ENCODE measurements at regions not wholly inside any gene's neighbourhood (a gene's known extent, or its start where the extent isn't known, plus 50 kb on each side); places are given as distances from the start of the nearest gene placed in this dataset.

DNA sequence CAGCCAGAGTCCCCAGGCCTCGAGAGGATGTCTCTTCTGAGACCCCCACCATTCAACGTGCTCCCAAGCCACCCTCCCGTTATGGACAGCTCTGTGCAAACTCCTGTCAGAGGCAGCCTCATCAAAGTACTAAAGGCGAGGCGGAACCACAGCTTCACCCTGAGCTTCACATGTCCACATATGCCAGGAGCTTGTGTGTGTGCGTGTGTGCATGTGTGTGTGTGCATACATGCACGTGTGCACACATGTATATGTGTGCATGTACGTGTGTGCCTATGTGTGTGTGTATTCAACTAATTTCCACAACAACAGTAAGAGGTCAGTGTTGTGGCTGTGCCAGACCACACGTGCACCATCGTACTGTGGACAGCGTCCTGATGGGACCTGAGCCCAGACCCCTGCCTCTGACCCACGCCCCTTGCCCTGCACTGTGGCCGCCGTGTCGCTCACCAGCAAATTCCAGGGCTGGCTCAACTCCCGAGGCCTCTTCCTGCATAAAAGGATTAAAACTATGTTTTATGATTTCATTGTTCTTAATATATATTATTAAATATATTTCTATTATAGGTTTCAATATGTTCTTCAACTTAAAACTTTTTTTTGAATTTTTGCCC, 444.8 kb downstream of the EIPR1 start:
- intact Hi-C loops (cut with DNase I) = no loop called here
- no peak for DNase-seq (ENCODE audit: low spot score in 2 of 2)
- no peak overlapping the region for H3K27ac ChIP-seq
- H3K27me3 ChIP-seq = no peaks in the 10 kb centered on the region
- no peaks in the 10 kb centered on the region for H3K36me3 ChIP-seq
- no peak overlapping the region for H3K4me3 ChIP-seq
- TF ChIP-seq, protein P1, sequence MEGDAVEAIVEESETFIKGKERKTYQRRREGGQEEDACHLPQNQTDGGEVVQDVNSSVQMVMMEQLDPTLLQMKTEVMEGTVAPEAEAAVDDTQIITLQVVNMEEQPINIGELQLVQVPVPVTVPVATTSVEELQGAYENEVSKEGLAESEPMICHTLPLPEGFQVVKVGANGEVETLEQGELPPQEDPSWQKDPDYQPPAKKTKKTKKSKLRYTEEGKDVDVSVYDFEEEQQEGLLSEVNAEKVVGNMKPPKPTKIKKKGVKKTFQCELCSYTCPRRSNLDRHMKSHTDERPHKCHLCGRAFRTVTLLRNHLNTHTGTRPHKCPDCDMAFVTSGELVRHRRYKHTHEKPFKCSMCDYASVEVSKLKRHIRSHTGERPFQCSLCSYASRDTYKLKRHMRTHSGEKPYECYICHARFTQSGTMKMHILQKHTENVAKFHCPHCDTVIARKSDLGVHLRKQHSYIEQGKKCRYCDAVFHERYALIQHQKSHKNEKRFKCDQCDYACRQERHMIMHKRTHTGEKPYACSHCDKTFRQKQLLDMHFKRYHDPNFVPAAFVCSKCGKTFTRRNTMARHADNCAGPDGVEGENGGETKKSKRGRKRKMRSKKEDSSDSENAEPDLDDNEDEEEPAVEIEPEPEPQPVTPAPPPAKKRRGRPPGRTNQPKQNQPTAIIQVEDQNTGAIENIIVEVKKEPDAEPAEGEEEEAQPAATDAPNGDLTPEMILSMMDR (IDR thresholded peaks at IDR 0.05) = no peak
- H3K4me1 ChIP-seq = no peaks in the 10 kb centered on the region
- peaks cover 0 to 4% of the 10 kb centered on the region in 2 donors for H3K9me3 ChIP-seq

DNA sequence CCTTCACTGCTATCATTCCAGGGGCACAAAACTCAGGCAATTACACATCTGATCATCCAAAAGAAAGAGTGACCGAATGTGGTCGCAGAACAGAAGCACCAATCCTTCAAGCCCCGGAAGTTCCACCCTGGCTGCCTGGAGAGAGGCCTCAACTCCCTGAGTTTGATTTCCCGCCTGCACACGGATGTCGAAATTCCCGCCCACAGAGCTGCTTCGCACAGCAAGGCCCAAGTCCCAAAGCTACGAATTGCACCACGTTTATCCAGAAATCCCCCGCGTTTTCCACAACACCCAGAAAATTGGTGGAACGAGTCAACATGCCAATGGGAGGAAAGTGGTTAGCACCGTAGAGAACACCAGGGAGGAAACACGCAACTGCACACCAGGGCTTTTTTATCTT, 445.4 kb downstream of the EIPR1 start:
- Histone ChIP-seq H3K9me3 (peaks cover 0 to 4% of the 10 kb centered on the region in 2 donors), H3K4me3 (no peak overlapping the region), H3K4me1 (no peaks in the 10 kb centered on the region), H3K27ac (no peak overlapping the region), H3K27me3 (no peaks in the 10 kb centered on the region), H3K36me3 (no peaks in the 10 kb centered on the region)
- no peak for DNase-seq (ENCODE audit: low spot score in 2 of 2)
- TF ChIP-seq, protein P1 (IDR thresholded peaks at IDR 0.05) = no peak
- intact Hi-C loops (cut with DNase I) = no loop called here

- no peak overlapping the region for H3K4me3 ChIP-seq
- TF ChIP-seq, protein P1 (IDR thresholded peaks at IDR 0.05) = no peak
- intact Hi-C loops (cut with DNase I) = no loop called here
- no peak for DNase-seq (ENCODE audit: low spot score in 2 of 2)
- no peaks in the 10 kb centered on the region for H3K27me3 ChIP-seq
- no peaks in the 10 kb centered on the region for H3K4me1 ChIP-seq
- H3K27ac ChIP-seq = no peak overlapping the region
- H3K36me3 ChIP-seq = no peaks in the 10 kb centered on the region
- H3K9me3 ChIP-seq = peaks cover 0 to 4% of the 10 kb centered on the region in 2 donors
Observed at GRCh38 chr2:2931318-2932075, 446.1 kb downstream of the EIPR1 start.

GRCh38 chr2:2930841-2931240, 446.8 kb downstream of the EIPR1 start:
- TF ChIP-seq, protein P1 (IDR thresholded peaks at IDR 0.05) = no peak
- Histone ChIP-seq H3K9me3 (peaks cover 0 to 4% of the 10 kb centered on the region in 2 donors), H3K36me3 (no peaks in the 10 kb centered on the region), H3K27ac (no peak overlapping the region), H3K27me3 (no peaks in the 10 kb centered on the region), H3K4me3 (no peak overlapping the region), H3K4me1 (no peaks in the 10 kb centered on the region)
- intact Hi-C loops (cut with DNase I) = no loop called here
- DNase-seq (ENCODE audit: low spot score in 2 of 2) = no peak

GRCh38 chr2:2926858-2927175, 450.8 kb downstream of the EIPR1 start:
- Histone ChIP-seq H3K27me3 (no peaks in the 10 kb centered on the region), H3K4me1 (no peaks in the 10 kb centered on the region), H3K27ac (no peak overlapping the region), H3K4me3 (no peak overlapping the region), H3K36me3 (no peaks in the 10 kb centered on the region), H3K9me3 (peaks cover 0 to 4% of the 10 kb centered on the region in 2 donors)
- TF ChIP-seq, protein P1 (IDR thresholded peaks at IDR 0.05) = no peak
- intact Hi-C loops (cut with DNase I) = no loop called here
- DNase-seq (ENCODE audit: low spot score in 2 of 2) = no peak
